GM12878 (cell line): ENCODE measurements at regions not wholly inside any gene's neighbourhood (a gene's known extent, or its start where the extent isn't known, plus 50 kb on each side); places are given as distances from the start of the nearest gene placed in this dataset.

Experiments used
- ATF2 ChIP-seq: IDR thresholded peaks from 2 replicates; pipeline ENCODE4 v1.6.1; 2012; ENCODE audit warnings: low read length, inconsistent platforms
- ATF7 ChIP-seq: fragments of 450-650 bp; IDR thresholded peaks from 2 replicates; pipeline ENCODE4 v1.6.1; 2016; ENCODE audit warnings: low read depth, mild to moderate bottlenecking
- BCL11A ChIP-seq: IDR thresholded peaks from 2 replicates; pipeline ENCODE4 v1.6.1; 2011; ENCODE audit warnings: low read depth, low read length
- CBX3 ChIP-seq: fragments of 200-600 bp; sonication (generic); IDR thresholded peaks from 2 replicates; pipeline ENCODE4 v1.6.1; 2016; ENCODE audit warnings: low read depth, borderline replicate concordance
- CUX1 ChIP-seq: IDR thresholded peaks from 2 replicates; pipeline ENCODE4 v1.6.1; 2012; ENCODE audit warnings: improper control_type of control experiment, low read depth, low read length; ENCODE audit not compliant: insufficient replicate concordance
- EED ChIP-seq: sonication (generic); IDR thresholded peaks from 2 replicates; pipeline ENCODE4 v1.6.1; 2016; ENCODE audit warnings: antibody characterized with exemption, low read depth
- ESRRA ChIP-seq: IDR thresholded peaks from 2 replicates; pipeline ENCODE4 v1.6.1; 2012; ENCODE audit warnings: mild to moderate bottlenecking, low read length, improper control_type of control experiment
- NFXL1 ChIP-seq: fragments of 450-650 bp; IDR thresholded peaks from 2 replicates; pipeline ENCODE4 v1.6.1; 2017; ENCODE audit warnings: antibody characterized with exemption, mild to moderate bottlenecking, borderline replicate concordance
- NFYB ChIP-seq: IDR thresholded peaks from 2 replicates; pipeline ENCODE4 v1.6.1; 2011; ENCODE audit warnings: low read depth, mild to moderate bottlenecking, low read length, improper control_type of control experiment, moderate library complexity; ENCODE audit not compliant: insufficient read depth
- NRF1 ChIP-seq: conservative IDR thresholded peaks from 2 replicates; pipeline ENCODE4 v1.6.1; 2011; ENCODE audit warnings: mild to moderate bottlenecking, low read depth, low read length, improper control_type of control experiment
- POLR2AphosphoS2 ChIP-seq: IDR thresholded peaks from 2 replicates; pipeline ENCODE4 v1.6.1; 2011; ENCODE audit warnings: low read depth, mild to moderate bottlenecking, low read length, improper control_type of control experiment, moderate library complexity
- PRDM15 ChIP-seq: fragments of 450-650 bp; formaldehyde crosslinking; IDR thresholded peaks from 2 replicates; pipeline ENCODE4 v1.4.0; 2020; ENCODE audit warnings: mild to moderate bottlenecking, moderate library complexity
- RUNX3 ChIP-seq: IDR thresholded peaks from 2 replicates; pipeline ENCODE4 v1.6.1; 2012; ENCODE audit warnings: low read length, inconsistent platforms
- SIN3A ChIP-seq: IDR thresholded peaks from 2 replicates; pipeline ENCODE4 v1.6.1; 2012; ENCODE audit warnings: low read depth, low read length, improper control_type of control experiment
- SMC3 ChIP-seq: IDR thresholded peaks from 2 replicates; pipeline ENCODE4 v1.6.1; 2011; ENCODE audit warnings: low read length, improper control_type of control experiment, borderline replicate concordance
- SREBF1 ChIP-seq: IDR thresholded peaks from 2 replicates; pipeline ENCODE4 v1.6.1; 2012; ENCODE audit warnings: mild to moderate bottlenecking, low read length
- TCF3 ChIP-seq: IDR thresholded peaks from 2 replicates; pipeline ENCODE4 v1.6.1; 2012; ENCODE audit warnings: low read depth, mild to moderate bottlenecking, low read length, borderline replicate concordance; ENCODE audit not compliant: insufficient read depth
- USF2 ChIP-seq: IDR thresholded peaks from 2 replicates; pipeline ENCODE4 v1.6.1; 2011; ENCODE audit warnings: low read depth, low read length, improper control_type of control experiment, borderline replicate concordance
- ZNF274 ChIP-seq: IDR thresholded peaks from one replicate; pipeline ENCODE4 v1.8.0; 2011; ENCODE audit not compliant: insufficient read length, insufficient read depth

- TF ChIP-seq CUX1 (no peak), PRDM15 (CRISPR knock-in tag) (no peak), SREBF1 (no peak; the same call in 1 of the 2 replicates), USF2 (no peak), NFXL1 (no peak), ESRRA (no peak), RUNX3 (peak; percentile 82), NFYB (peak; percentile 30; the same call in 1 of the 2 replicates), BCL11A (peak; percentile 51; the same call in 1 of the 2 replicates), EED (peak; percentile 100), ZNF274 (no peak), SIN3A (no peak), POLR2AphosphoS2 (peak; percentile 53; the same call in 1 of the 2 replicates), SMC3 (peak; percentile 14; the same call in 1 of the 2 replicates), CBX3 (no peak), NRF1 (no peak), TCF3 (peak; percentile 42; the same call in 1 of the 2 replicates), ATF2 (no peak; the same call in 1 of the 2 replicates), ATF7 (peak; percentile 72)
Measured at GRCh38 chr17:72030067-72030899, 90.5 kb upstream of the SOX9 start (continued).
